CD14-positive monocyte (primary cell): ENCODE measurements at regions not wholly inside any gene's neighbourhood (a gene's known extent, or its start where the extent isn't known, plus 50 kb on each side); places are given as distances from the start of the nearest gene placed in this dataset.

Experiments used
- DNase-seq, 3 donors: peaks; one replicate each; pipeline ENCODE4 v3.0.0-alpha.2; 2011 to 2022
- H2AFZ ChIP-seq: 2 replicates; pipeline ENCODE4 v1.6.0; 2012; ENCODE audit warnings: mild to moderate bottlenecking, low read depth, low read length, inconsistent platforms; ENCODE audit not compliant: insufficient read depth, poor library complexity, severe bottlenecking
- H3K27ac ChIP-seq, 2 donors: 1 replicate in 1 of 2; 2 replicates in 1 of 2; pipeline ENCODE4 v1.5.1; 2012 to 2013; ENCODE audit warnings: low read length in 2 of 2, control low read depth in 1 of 2, inconsistent platforms in 1 of 2, low read depth in 1 of 2, mild to moderate bottlenecking in 1 of 2
- H3K27me3 ChIP-seq, 2 donors: one replicate each; pipeline versions ENCODE4 v1.6.0 to v1.6.1; 2011 to 2013; ENCODE audit warnings: low read length in 2 of 2; ENCODE audit not compliant: control insufficient read depth in 2 of 2, insufficient read depth in 2 of 2
- H3K36me3 ChIP-seq, 2 donors: replicated peaks in 1 of 2; 1 replicate in 1 of 2; 2 replicates in 1 of 2; pipeline versions ENCODE4 v1.5.1 to v1.6.1; 2012 to 2013; ENCODE audit warnings: low read length in 2 of 2, control low read depth in 1 of 2, inconsistent platforms in 1 of 2, mild to moderate bottlenecking in 1 of 2; ENCODE audit not compliant: insufficient read depth in 2 of 2, control insufficient read depth in 1 of 2
- H3K4me1 ChIP-seq, 2 donors: 1 replicate in 1 of 2; 2 replicates in 1 of 2; pipeline versions ENCODE4 v1.5.1 to v1.6.1; 2012 to 2013; ENCODE audit warnings: low read length in 2 of 2, control low read depth in 1 of 2, inconsistent platforms in 1 of 2, mild to moderate bottlenecking in 1 of 2, moderate library complexity in 1 of 2; ENCODE audit not compliant: insufficient read depth in 2 of 2, control insufficient read depth in 1 of 2
- H3K4me2 ChIP-seq: replicated peaks from 2 replicates; pipeline ENCODE3; 2012; ENCODE audit warnings: low read length, moderate library complexity, mild to moderate bottlenecking; ENCODE audit not compliant: poor library complexity, severe bottlenecking; ENCODE audit errors: extremely low read depth
- H3K4me3 ChIP-seq, 3 experiments: fragments of 200-600 bp in 1 of 3; sonication (generic) in 1 of 3; replicated peaks in 1 of 3; 1 replicate in 2 of 3; 2 replicates in 1 of 3; pipeline ENCODE4 v1.5.1; 2011 to 2013; ENCODE audit warnings: low read length in 3 of 3, mild to moderate bottlenecking in 3 of 3, control low read depth in 2 of 3, low read depth in 2 of 3, inconsistent platforms in 1 of 3, moderate library complexity in 1 of 3
- H3K79me2 ChIP-seq: 2 replicates; pipeline ENCODE4 v1.6.0; 2012; ENCODE audit warnings: mild to moderate bottlenecking, control low read depth, inconsistent platforms, low read length, moderate library complexity; ENCODE audit not compliant: insufficient read depth
- H3K9ac ChIP-seq: 2 replicates; pipeline ENCODE4 v1.6.0; 2017; ENCODE audit warnings: low read length, mild to moderate bottlenecking; ENCODE audit not compliant: insufficient read depth, poor library complexity, severe bottlenecking
- H3K9me3 ChIP-seq, 2 donors: replicated peaks in 1 of 2; 1 replicate in 1 of 2; 2 replicates in 1 of 2; pipeline versions ENCODE4 v1.5.1 to v1.6.1; 2012 to 2013; ENCODE audit warnings: low read length in 2 of 2, control low read depth in 1 of 2; ENCODE audit not compliant: control insufficient read depth in 1 of 2, insufficient read depth in 1 of 2
- H4K20me1 ChIP-seq: 2 replicates; pipeline ENCODE4 v1.6.0; 2012; ENCODE audit warnings: mild to moderate bottlenecking, low read length, control low read depth, moderate library complexity; ENCODE audit not compliant: insufficient read depth
- H3K27ac Mint-ChIP-seq, 7 donors: one replicate each; pipeline ENCODE4 v1.8.0; 2020; ENCODE audit warnings: mild to moderate bottlenecking in 7 of 7, mixed read lengths in 7 of 7, moderate library complexity in 6 of 7, inconsistent platforms in 2 of 7
- H3K27me3 Mint-ChIP-seq, 3 donors: one replicate each; pipeline ENCODE4 v1.8.0; 2021 to 2022; ENCODE audit warnings: low read depth in 3 of 3, mild to moderate bottlenecking in 3 of 3, mixed read lengths in 3 of 3, moderate library complexity in 3 of 3, inconsistent platforms in 1 of 3
- H3K36me3 Mint-ChIP-seq, 2 donors: one replicate each; pipeline ENCODE4 v1.8.0; 2020; ENCODE audit warnings: mixed read lengths in 2 of 2, inconsistent platforms in 1 of 2, mild to moderate bottlenecking in 1 of 2
- H3K4me1 Mint-ChIP-seq: one replicate; pipeline ENCODE4 v1.8.0; 2020; ENCODE audit warnings: mild to moderate bottlenecking, mixed read lengths
- H3K4me3 Mint-ChIP-seq, 2 donors: one replicate each; pipeline ENCODE4 v1.8.0; 2020; ENCODE audit warnings: mild to moderate bottlenecking in 2 of 2, mixed read lengths in 2 of 2, moderate library complexity in 1 of 2
- H3K9me3 Mint-ChIP-seq, 7 donors: one replicate each; pipeline ENCODE4 v1.8.0; 2020 to 2022; ENCODE audit warnings: mixed read lengths in 7 of 7, mild to moderate bottlenecking in 6 of 7, moderate library complexity in 6 of 7, inconsistent platforms in 2 of 7
- CTCF ChIP-seq: fragments of 200-600 bp; IDR thresholded peaks from one replicate; pipeline ENCODE4 v1.8.0; 2022; ENCODE audit warnings: antibody characterized with exemption, mild to moderate bottlenecking
- WGBS: methylation state at CpG from one replicate; pipeline ENCODE4 v1.1.5; 2013; ENCODE audit warnings: missing lambda C conversion rate; ENCODE audit not compliant: insufficient coverage; 5-methylcytosine and 5-hydroxymethylcytosine counted together
- intact Hi-C, 2 donors: fragments of 100-400 bp; cut with micrococcal nuclease; formaldehyde crosslinking; loops; one replicate each; pipeline versions ENCODE4 v1.15.0 to v1.15.1; 2023

GRCh38 chr4:148961526-148961925, 519.3 kb upstream of the NR3C2 start:
- H3K4me3 Mint-ChIP-seq: no peak overlapping the region
- no peaks in the 10 kb centered on the region for H3K36me3 ChIP-seq
- no peak for TF ChIP-seq CTCF
- no peaks in the 10 kb centered on the region for H4K20me1 ChIP-seq
- no peaks in the 10 kb centered on the region for H3K4me1 ChIP-seq
- intact Hi-C loops: no loop called here
- H3K27ac Mint-ChIP-seq: no peak overlapping the region
- H3K4me1 Mint-ChIP-seq: no peaks in the 10 kb centered on the region
- H3K27me3 Mint-ChIP-seq: no peaks in the 10 kb centered on the region
- H3K27me3 ChIP-seq: no peaks in the 10 kb centered on the region
- H3K9me3 Mint-ChIP-seq: peaks cover 0 to 7% (median 2%) of the 10 kb centered on the region in 7 donors
- no peak overlapping the region for H2AFZ ChIP-seq
- peaks cover 0 to 6% of the 10 kb centered on the region in 2 donors for H3K9me3 ChIP-seq
- H3K79me2 ChIP-seq: no peaks in the 10 kb centered on the region
- H3K4me3 ChIP-seq: no peak overlapping the region
- no peak for DNase-seq
- no peak overlapping the region for H3K9ac ChIP-seq
- 88% methylated on average over 2 of the region's 4 CpGs for WGBS
- H3K27ac ChIP-seq: no peak overlapping the region
- no peak overlapping the region for H3K4me2 ChIP-seq
- H3K36me3 Mint-ChIP-seq: no peaks in the 10 kb centered on the region

DNA sequence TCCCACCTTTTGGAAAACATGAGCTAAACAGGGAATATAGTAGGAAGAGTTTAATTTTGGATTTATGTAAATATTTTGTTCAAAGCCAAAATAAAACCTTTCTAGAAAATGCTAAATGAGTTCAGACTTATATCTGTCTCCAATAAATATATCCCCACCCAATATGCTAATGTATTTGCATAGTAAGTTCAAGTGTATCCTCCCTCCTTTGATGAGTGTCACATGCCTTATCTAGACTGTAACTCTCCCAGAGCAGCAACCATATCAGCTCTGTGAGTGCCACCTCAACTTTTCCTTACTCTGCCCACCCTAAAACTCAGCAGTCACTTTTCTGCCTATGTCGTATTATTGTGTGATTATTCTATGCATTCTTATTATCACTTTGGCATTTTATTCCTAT, 516.1 kb upstream of the NR3C2 start:
- Histone ChIP-seq H3K27ac (no peak overlapping the region), H3K4me1 (no peaks in the 10 kb centered on the region), H3K27me3 (no peaks in the 10 kb centered on the region), H3K4me2 (no peak overlapping the region), H3K4me3 (no peak overlapping the region), H3K9ac (no peak overlapping the region), H4K20me1 (no peaks in the 10 kb centered on the region), H3K9me3 (peaks cover 0 to 9% of the 10 kb centered on the region in 2 donors), H3K36me3 (no peaks in the 10 kb centered on the region), H3K79me2 (no peaks in the 10 kb centered on the region), H2AFZ (no peak overlapping the region)
- peaks cover 0 to 9% (median 0%) of the 10 kb centered on the region in 7 donors for H3K9me3 Mint-ChIP-seq
- H3K36me3 Mint-ChIP-seq: no peaks in the 10 kb centered on the region
- no CpG with 5 or more reads among the region's 1 CpG for WGBS
- no peak overlapping the region for H3K27ac Mint-ChIP-seq
- no peak for DNase-seq
- no peak for TF ChIP-seq CTCF
- no peak overlapping the region for H3K4me3 Mint-ChIP-seq
- H3K4me1 Mint-ChIP-seq: no peaks in the 10 kb centered on the region
- no peaks in the 10 kb centered on the region for H3K27me3 Mint-ChIP-seq
- intact Hi-C loops: no loop called here
